ENCODE measurements at regions not wholly inside any gene's neighbourhood (a gene's known extent, or its start where the extent isn't known, plus 50 kb on each side); places are given as distances from the start of the nearest gene placed in this dataset.
A peak's percentile ranks its signal among the peaks of the same experiment; 100 is the strongest.

- TF ChIP-seq, protein P1, sequence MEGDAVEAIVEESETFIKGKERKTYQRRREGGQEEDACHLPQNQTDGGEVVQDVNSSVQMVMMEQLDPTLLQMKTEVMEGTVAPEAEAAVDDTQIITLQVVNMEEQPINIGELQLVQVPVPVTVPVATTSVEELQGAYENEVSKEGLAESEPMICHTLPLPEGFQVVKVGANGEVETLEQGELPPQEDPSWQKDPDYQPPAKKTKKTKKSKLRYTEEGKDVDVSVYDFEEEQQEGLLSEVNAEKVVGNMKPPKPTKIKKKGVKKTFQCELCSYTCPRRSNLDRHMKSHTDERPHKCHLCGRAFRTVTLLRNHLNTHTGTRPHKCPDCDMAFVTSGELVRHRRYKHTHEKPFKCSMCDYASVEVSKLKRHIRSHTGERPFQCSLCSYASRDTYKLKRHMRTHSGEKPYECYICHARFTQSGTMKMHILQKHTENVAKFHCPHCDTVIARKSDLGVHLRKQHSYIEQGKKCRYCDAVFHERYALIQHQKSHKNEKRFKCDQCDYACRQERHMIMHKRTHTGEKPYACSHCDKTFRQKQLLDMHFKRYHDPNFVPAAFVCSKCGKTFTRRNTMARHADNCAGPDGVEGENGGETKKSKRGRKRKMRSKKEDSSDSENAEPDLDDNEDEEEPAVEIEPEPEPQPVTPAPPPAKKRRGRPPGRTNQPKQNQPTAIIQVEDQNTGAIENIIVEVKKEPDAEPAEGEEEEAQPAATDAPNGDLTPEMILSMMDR (conservative IDR thresholded peaks at IDR 0.05; ENCODE audit: low read depth, low read length) = no peak
- no peak overlapping the region for H3K4me3 ChIP-seq (ENCODE audit: low read length)
- DNase-seq (ENCODE audit: low read depth) = peak; percentile 51
Observed at GRCh38 chr10:52526251-52526823, 212.3 kb downstream of the DKK1 start.

DNA sequence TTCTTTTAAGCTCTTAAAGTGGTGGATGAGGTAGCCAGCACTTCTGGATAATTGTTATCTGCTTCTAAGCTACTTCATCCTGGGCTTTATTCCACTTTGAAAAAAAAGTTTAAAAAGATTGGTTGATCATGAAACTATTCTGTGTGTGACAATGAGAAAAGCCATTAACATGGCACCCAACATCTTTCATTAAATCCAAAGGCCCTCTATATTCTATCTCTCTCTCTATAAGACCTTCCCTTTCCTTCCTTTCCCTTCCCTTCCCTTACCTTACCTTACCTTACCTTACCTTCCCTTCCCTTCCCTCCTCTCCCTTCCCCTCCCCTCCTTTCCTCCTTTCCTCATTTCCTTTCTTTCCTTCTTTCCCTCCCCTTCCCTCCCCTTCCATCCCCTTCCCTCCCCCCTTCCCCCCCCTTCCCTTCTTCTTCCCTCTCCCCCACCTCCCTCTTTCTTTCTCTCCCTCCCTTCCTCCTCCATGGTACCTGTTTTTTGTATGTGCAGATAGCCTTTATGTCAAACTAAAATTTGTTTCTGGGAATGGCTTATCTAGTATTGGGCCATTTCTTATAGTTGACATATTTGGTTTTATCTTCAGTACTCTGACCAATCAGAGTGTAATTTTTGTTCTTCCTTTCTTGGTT is 218.7 kb downstream of the DKK1 start:
- no peak for DNase-seq (ENCODE audit: low read depth)
- TF ChIP-seq, protein P1 (conservative IDR thresholded peaks at IDR 0.05; ENCODE audit: low read depth, low read length) = no peak
- no peak overlapping the region for H3K4me3 ChIP-seq (ENCODE audit: low read length)

GRCh38 chr10:52533986-52534385 is 219.9 kb downstream of the DKK1 start:
- TF ChIP-seq, protein P1 (conservative IDR thresholded peaks at IDR 0.05; ENCODE audit: low read depth, low read length) = no peak
- DNase-seq (ENCODE audit: low read depth) = no peak
- H3K4me3 ChIP-seq (ENCODE audit: low read length) = no peak overlapping the region

DNA sequence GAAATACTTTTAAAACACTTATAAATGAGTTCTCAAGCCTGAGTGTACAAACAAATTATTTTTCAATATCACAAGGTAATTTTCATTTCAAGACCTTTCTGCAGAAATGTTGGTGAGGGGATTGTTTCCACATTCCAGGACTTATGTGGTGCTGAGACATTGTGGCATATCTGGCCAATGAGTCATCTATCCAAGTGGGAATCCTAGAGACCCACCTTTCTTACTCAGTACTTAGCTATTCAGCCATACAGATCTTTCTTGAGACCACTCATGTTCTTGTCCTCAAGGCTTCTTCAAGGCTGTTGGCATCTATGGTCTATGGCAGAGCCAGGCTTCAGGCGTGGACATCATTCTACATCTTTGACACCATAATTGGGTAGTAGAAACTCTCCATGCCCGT is 225.4 kb downstream of the DKK1 start:
- TF ChIP-seq, protein P1 (conservative IDR thresholded peaks at IDR 0.05; ENCODE audit: low read depth, low read length) = no peak
- DNase-seq (ENCODE audit: low read depth) = peak; percentile 61

DNA sequence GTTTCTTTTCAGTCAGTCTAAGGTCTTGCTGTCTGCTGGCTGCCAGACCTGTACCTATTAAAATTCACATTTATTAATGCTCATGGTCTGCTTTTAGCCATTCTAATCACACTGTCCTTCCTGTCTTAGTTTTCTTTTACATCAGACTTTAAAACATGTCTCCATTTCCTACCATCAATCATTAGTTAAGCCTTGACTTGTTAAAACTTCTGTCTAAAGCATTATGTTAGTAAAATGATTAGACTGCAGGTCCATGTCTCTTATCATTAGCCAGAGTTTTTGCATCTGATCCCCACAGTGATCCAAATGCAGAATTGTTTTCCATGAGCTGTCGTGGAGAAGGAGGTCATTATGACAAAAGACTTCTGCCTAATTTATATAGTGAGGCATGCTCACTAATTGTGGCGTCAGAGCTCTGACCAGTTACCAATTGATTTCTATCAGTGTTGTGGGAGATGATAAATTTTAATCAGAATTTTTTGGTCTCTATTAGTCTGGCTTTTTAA is 226.5 kb downstream of the DKK1 start:
- TF ChIP-seq, protein P1 (conservative IDR thresholded peaks at IDR 0.05; ENCODE audit: low read depth, low read length) = no peak
- no peak overlapping the region for H3K4me3 ChIP-seq (ENCODE audit: low read length)
- no peak for DNase-seq (ENCODE audit: low read depth)

More for the DNA sequence above, 225.4 kb downstream of the DKK1 start:
- H3K4me3 ChIP-seq (ENCODE audit: low read length) = no peak overlapping the region

DNA sequence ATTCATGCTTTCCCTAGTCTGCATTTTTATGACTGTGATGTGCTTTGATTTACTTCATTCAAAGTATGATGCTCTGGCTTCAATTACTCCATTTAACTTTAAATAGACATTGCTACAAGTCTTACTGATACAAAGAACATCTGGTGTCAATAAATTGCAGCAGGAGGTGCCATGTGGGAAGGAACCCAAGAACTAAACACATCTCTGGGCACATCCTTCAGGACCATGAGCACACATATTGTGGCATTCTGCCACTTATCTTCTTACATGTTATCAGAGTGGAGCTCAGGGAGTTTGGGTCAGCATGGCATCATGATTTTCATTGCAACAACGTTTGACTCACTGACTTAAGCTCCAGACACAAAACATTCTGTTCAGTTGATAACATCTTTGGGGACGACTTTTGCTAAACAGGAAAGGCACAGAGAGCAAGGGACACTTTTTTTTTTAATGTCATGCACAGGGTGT is 227.0 kb downstream of the DKK1 start:
- no peak overlapping the region for H3K4me3 ChIP-seq (ENCODE audit: low read length)
- no peak for DNase-seq (ENCODE audit: low read depth)
- TF ChIP-seq, protein P1 (conservative IDR thresholded peaks at IDR 0.05; ENCODE audit: low read depth, low read length) = no peak

DNA sequence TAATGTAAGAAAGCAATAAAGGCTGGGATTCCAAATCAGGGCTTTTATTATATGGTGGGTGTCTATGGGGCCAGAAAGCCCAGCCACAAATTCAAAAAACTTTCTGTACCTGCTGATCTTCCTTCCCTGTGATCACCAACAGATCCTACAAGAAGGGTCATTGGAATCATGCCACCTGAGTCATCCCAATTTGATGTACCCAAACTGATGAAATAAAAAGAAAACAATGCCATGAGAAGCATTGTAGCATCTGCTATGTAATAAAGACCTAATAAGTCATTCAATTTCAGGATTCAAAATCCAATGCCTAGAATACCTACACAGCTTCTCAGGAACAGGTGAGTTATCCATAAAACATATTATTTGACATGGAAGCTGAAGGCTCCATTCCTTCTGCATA is 228.8 kb downstream of the DKK1 start:
- no peak for DNase-seq (ENCODE audit: low read depth)

More for the DNA sequence above, 228.8 kb downstream of the DKK1 start:
- no peak overlapping the region for H3K4me3 ChIP-seq (ENCODE audit: low read length)
- TF ChIP-seq, protein P1 (conservative IDR thresholded peaks at IDR 0.05; ENCODE audit: low read depth, low read length) = no peak
